Transverse colon (tissue), 4 donors: ENCODE measurements at regions not wholly inside any gene's neighbourhood (a gene's known extent, or its start where the extent isn't known, plus 50 kb on each side); places are given as distances from the start of the nearest gene placed in this dataset.

Experiments used
- CTCF ChIP-seq, 5 experiments: fragments of 200-600 bp in 3 of 5; fragments of 450-650 bp in 2 of 5; sonication (generic) in 3 of 5; IDR thresholded peaks; 1 replicate in 2 of 5; 2 replicates in 3 of 5; pipeline ENCODE4 v1.5.1; 2016 to 2017; ENCODE audit warnings: antibody characterized with exemption in 5 of 5, inconsistent platforms in 3 of 5, mild to moderate bottlenecking in 2 of 5, moderate library complexity in 1 of 5
- POLR2A ChIP-seq: fragments of 450-650 bp; IDR thresholded peaks from one replicate; pipeline ENCODE4 v1.6.1; 2016; ENCODE audit warnings: antibody characterized with exemption, mild to moderate bottlenecking, moderate library complexity
- POLR2AphosphoS5 ChIP-seq, 3 donors: sonication (generic); formaldehyde crosslinking; IDR thresholded peaks; one replicate each; pipeline ENCODE4 v1.6.1; 2016; ENCODE audit warnings: antibody characterized with exemption in 3 of 3

- no peak for TF ChIP-seq CTCF (IDR thresholded peaks at IDR 0.05)
- no peak for TF ChIP-seq POLR2AphosphoS5 (IDR thresholded peaks at IDR 0.05)
- TF ChIP-seq POLR2A: no peak
These were observed 552.4 kb downstream of the EDEM1 start for GRCh38 chr3:5739949-5740348.
